ENCODE measurements at regions not wholly inside any gene's neighbourhood (a gene's known extent, or its start where the extent isn't known, plus 50 kb on each side); places are given as distances from the start of the nearest gene placed in this dataset.
A peak's percentile ranks its signal among the peaks of the same experiment; 100 is the strongest.

GRCh38 chr2:236877972-236878371 lies 207.7 kb upstream of the COPS8 start:
- DNase-seq: no peak

- no peak for DNase-seq
Measured at GRCh38 chr2:236879416-236879963, 206.2 kb upstream of the COPS8 start.

- no peak for DNase-seq
Measured at GRCh38 chr2:236882074-236882473, 203.6 kb upstream of the COPS8 start.

GRCh38 chr2:236882930-236883329 lies 202.8 kb upstream of the COPS8 start:
- no peak for DNase-seq

- DNase-seq: no peak
Measured at GRCh38 chr2:236883819-236884218, 201.9 kb upstream of the COPS8 start.

- peak; percentile 50 for DNase-seq
Measured at GRCh38 chr2:236884569-236885175, 201.0 kb upstream of the COPS8 start.

- DNase-seq: no peak
Measured at GRCh38 chr2:236886456-236886855, 199.2 kb upstream of the COPS8 start.

GRCh38 chr2:236887531-236887930 lies 198.2 kb upstream of the COPS8 start:
- DNase-seq: peak; percentile 55

- DNase-seq: no peak
Measured at GRCh38 chr2:236887953-236888793, 197.5 kb upstream of the COPS8 start.

- DNase-seq: no peak
Measured at GRCh38 chr2:236888794-236889780, 196.6 kb upstream of the COPS8 start.

GRCh38 chr2:236889791-236890704 lies 195.6 kb upstream of the COPS8 start:
- DNase-seq: no peak

GRCh38 chr2:236892721-236893120 lies 193.0 kb upstream of the COPS8 start:
- DNase-seq: no peak

- no peak for DNase-seq
Measured at GRCh38 chr2:236894791-236895190, 190.9 kb upstream of the COPS8 start.

GRCh38 chr2:236895497-236895896 lies 190.2 kb upstream of the COPS8 start:
- no peak for DNase-seq

- no peak for DNase-seq
Measured at GRCh38 chr2:236896688-236897087, 189.0 kb upstream of the COPS8 start.

GRCh38 chr2:236899146-236899545 lies 186.5 kb upstream of the COPS8 start:
- DNase-seq: no peak

- DNase-seq: no peak
Measured at GRCh38 chr2:236899950-236900640, 185.6 kb upstream of the COPS8 start.

- DNase-seq: no peak
Measured at GRCh38 chr2:236901956-236902355, 183.7 kb upstream of the COPS8 start.

- DNase-seq: no peak
Measured at GRCh38 chr2:236903978-236904377, 181.7 kb upstream of the COPS8 start.

GRCh38 chr2:236904389-236905263 lies 181.1 kb upstream of the COPS8 start:
- no peak for DNase-seq

Data from hindlimb muscle (tissue), 1 donor.